ENCODE measurements at regions not wholly inside any gene's neighbourhood (a gene's known extent, or its start where the extent isn't known, plus 50 kb on each side); places are given as distances from the start of the nearest gene placed in this dataset.
A peak's percentile ranks its signal among the peaks of the same experiment; 100 is the strongest.

DNA sequence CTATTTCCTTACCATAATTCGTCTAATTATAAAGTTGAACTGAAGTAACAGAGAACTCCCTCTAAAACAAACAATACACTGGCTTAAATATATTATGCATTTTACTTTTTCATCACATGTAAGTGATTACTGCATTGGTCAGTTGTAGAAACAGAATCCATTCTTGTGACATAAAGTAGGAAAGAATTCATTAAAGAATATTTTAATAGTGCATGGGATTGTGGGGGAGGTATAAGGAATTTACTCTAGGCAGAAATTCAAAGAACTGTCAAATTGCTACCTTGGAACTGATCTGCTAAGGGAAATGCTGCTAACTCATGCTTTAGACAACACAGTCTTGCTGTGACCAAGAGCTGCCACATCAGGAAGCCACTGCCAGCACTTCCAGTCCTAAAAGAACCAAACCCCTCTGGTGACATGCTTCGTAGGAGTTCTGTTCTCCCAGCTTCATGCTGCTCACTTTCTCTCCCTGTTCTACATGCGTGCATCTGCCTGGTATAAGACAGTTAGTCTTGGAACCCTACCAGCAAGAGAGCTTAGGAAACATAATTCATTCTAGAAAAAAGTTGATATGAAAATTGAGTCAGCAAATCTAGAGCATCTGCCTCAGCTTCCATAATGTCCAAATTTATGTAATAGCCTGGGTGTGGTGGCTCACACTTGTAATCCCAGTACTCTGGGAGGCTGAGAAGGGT is 1137.6 kb upstream of the NXPH2 start:
- TF ChIP-seq, protein P1, sequence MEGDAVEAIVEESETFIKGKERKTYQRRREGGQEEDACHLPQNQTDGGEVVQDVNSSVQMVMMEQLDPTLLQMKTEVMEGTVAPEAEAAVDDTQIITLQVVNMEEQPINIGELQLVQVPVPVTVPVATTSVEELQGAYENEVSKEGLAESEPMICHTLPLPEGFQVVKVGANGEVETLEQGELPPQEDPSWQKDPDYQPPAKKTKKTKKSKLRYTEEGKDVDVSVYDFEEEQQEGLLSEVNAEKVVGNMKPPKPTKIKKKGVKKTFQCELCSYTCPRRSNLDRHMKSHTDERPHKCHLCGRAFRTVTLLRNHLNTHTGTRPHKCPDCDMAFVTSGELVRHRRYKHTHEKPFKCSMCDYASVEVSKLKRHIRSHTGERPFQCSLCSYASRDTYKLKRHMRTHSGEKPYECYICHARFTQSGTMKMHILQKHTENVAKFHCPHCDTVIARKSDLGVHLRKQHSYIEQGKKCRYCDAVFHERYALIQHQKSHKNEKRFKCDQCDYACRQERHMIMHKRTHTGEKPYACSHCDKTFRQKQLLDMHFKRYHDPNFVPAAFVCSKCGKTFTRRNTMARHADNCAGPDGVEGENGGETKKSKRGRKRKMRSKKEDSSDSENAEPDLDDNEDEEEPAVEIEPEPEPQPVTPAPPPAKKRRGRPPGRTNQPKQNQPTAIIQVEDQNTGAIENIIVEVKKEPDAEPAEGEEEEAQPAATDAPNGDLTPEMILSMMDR (IDR thresholded peaks at IDR 0.05; ENCODE audit: insufficient read depth in 1 of 2, low read depth in 1 of 2, low read length in 1 of 2, severe bottlenecking in 1 of 2, unreplicated experiment in 1 of 2) = no peak
- Histone ChIP-seq H3K9me3 (no peaks in the 10 kb centered on the region), H3K36me3 (ENCODE audit: control insufficient read depth, insufficient read depth, low read length) (no peaks in the 10 kb centered on the region), H3K27me3 (replicated peaks; ENCODE audit: control insufficient read depth, insufficient read depth, low read length) (no peaks in the 10 kb centered on the region), H3K4me1 (no peaks in the 10 kb centered on the region), H3K4me3 (ENCODE audit: low read depth, low read length) (no peak overlapping the region)
- Mint-ChIP-seq H3K9me3 (ENCODE audit: unreplicated experiment) (peaks cover 2% of the 10 kb centered on the region), H3K27me3 (ENCODE audit: insufficient read depth, unreplicated experiment) (no peaks in the 10 kb centered on the region), H3K36me3 (ENCODE audit: insufficient read depth, unreplicated experiment) (no peaks in the 10 kb centered on the region), H3K4me3 (ENCODE audit: unreplicated experiment) (no peak overlapping the region), H3K27ac (ENCODE audit: unreplicated experiment) (no peak overlapping the region), H3K4me1 (ENCODE audit: low read depth, unreplicated experiment) (no peaks in the 10 kb centered on the region)
- intact Hi-C loops (cut with micrococcal nuclease; ENCODE audit: unreplicated experiment) = no loop called here
- CTCF ChIA-PET = no interaction called here
- no peak for DNase-seq
- no TSS peak for BruUV-seq (replicated peaks)
- POLR2A ChIA-PET = interaction anchor here (0.6 kb wide), 1 partner anchor 217 kb away, joined by 3 read pairs; no protein-coding TSS in a partner anchor

DNA sequence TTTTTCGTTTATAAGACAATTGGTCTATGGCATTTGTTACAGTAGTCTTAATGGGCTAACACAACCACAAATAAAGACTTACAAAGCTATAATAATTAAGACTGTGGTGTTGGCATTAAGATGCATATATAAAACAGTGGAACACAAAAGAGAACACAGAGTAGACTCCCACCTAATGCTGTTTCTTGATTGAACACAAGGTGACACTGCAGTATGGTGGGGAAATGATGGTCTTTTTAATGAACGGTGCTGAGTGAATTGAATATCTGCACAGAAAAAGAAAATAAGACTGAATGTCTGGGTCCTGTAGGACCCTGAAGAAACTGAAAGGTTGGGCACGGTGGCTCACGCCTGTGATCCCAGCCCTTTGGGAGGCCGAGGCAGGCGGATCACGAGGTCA is 1136.6 kb upstream of the NXPH2 start:
- H3K4me1 Mint-ChIP-seq (ENCODE audit: low read depth, unreplicated experiment) = no peaks in the 10 kb centered on the region
- POLR2A ChIA-PET = no interaction called here
- no peak for DNase-seq

DNA sequence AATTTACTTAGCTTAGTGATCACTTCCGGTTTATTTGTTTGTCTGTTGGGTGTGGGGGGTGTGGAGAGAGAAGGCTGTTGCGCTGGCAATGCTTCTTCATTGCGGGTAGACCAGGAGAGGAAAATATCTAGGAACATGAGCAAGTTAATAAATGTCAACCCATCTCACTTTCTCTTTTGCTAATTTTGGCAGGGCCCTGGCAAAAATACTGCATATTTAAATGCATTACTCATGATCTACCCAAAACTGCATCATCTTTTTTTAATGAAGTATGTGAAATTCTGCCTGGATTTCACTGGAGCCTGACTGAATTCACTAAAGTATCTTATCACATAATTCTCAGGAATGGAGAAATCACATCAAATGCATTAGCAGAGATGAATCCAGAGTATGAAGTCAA is 1131.0 kb upstream of the NXPH2 start:
- no peaks in the 10 kb centered on the region for H3K27me3 ChIP-seq (replicated peaks; ENCODE audit: control insufficient read depth, insufficient read depth, low read length)
- Mint-ChIP-seq H3K9me3 (ENCODE audit: unreplicated experiment) (peaks cover 10% of the 10 kb centered on the region), H3K27ac (ENCODE audit: unreplicated experiment) (no peak overlapping the region), H3K4me1 (ENCODE audit: low read depth, unreplicated experiment) (no peaks in the 10 kb centered on the region), H3K4me3 (ENCODE audit: unreplicated experiment) (no peak overlapping the region), H3K27me3 (ENCODE audit: insufficient read depth, unreplicated experiment) (no peaks in the 10 kb centered on the region), H3K36me3 (ENCODE audit: insufficient read depth, unreplicated experiment) (no peaks in the 10 kb centered on the region)
- ChIA-PET CTCF (no interaction called here), POLR2A (no interaction called here)
- no peaks in the 10 kb centered on the region for H3K9me3 ChIP-seq
- no peak overlapping the region for H3K4me3 ChIP-seq (ENCODE audit: low read depth, low read length)
- TF ChIP-seq, protein P1 (IDR thresholded peaks at IDR 0.05; ENCODE audit: insufficient read depth in 1 of 2, low read depth in 1 of 2, low read length in 1 of 2, severe bottlenecking in 1 of 2, unreplicated experiment in 1 of 2) = no peak
- no peak for DNase-seq
- no peaks in the 10 kb centered on the region for H3K36me3 ChIP-seq (ENCODE audit: control insufficient read depth, insufficient read depth, low read length)
- intact Hi-C loops (cut with micrococcal nuclease; ENCODE audit: unreplicated experiment) = no loop called here
- H3K4me1 ChIP-seq = no peaks in the 10 kb centered on the region
- no TSS peak for BruUV-seq (replicated peaks)

More for the DNA sequence above, 1136.6 kb upstream of the NXPH2 start:
- no TSS peak for BruUV-seq (replicated peaks)
- CTCF ChIA-PET = interaction anchor here (0.7 kb wide), 1 partner anchor 30 kb away, joined by 3 read pairs; no protein-coding TSS in a partner anchor
- H3K27me3 Mint-ChIP-seq (ENCODE audit: insufficient read depth, unreplicated experiment) = no peaks in the 10 kb centered on the region
- Histone ChIP-seq H3K9me3 (no peaks in the 10 kb centered on the region), H3K27me3 (replicated peaks; ENCODE audit: control insufficient read depth, insufficient read depth, low read length) (no peaks in the 10 kb centered on the region), H3K4me1 (no peaks in the 10 kb centered on the region), H3K4me3 (ENCODE audit: low read depth, low read length) (no peak overlapping the region), H3K36me3 (ENCODE audit: control insufficient read depth, insufficient read depth, low read length) (no peaks in the 10 kb centered on the region)
- no peak overlapping the region for H3K27ac Mint-ChIP-seq (ENCODE audit: unreplicated experiment)
- TF ChIP-seq, protein P1 (IDR thresholded peaks at IDR 0.05; ENCODE audit: insufficient read depth in 1 of 2, low read depth in 1 of 2, low read length in 1 of 2, severe bottlenecking in 1 of 2, unreplicated experiment in 1 of 2) = peak in 1 of 2 experiments; percentile 9
- intact Hi-C loops (cut with micrococcal nuclease; ENCODE audit: unreplicated experiment) = no loop called here
- peaks cover 10% of the 10 kb centered on the region for H3K9me3 Mint-ChIP-seq (ENCODE audit: unreplicated experiment)
- H3K36me3 Mint-ChIP-seq (ENCODE audit: insufficient read depth, unreplicated experiment) = no peaks in the 10 kb centered on the region
- H3K4me3 Mint-ChIP-seq (ENCODE audit: unreplicated experiment) = no peak overlapping the region

All from Caco-2 (cell line).